AG09319 (cell line): ENCODE measurements at regions not wholly inside any gene's neighbourhood (a gene's known extent, or its start where the extent isn't known, plus 50 kb on each side); places are given as distances from the start of the nearest gene placed in this dataset.

ENCODE experiments used
- DNase-seq: peaks from one replicate; pipeline ENCODE4 v3.0.0-alpha.2; 2010; ENCODE audit warnings: low read depth; ENCODE audit errors: extremely low read depth
- CTCF ChIP-seq: IDR thresholded peaks from 2 replicates; pipeline ENCODE4 v1.5.1; 2011; ENCODE audit warnings: low read depth, mild to moderate bottlenecking, inconsistent platforms, low read length, moderate library complexity

- TF ChIP-seq CTCF: no peak
- DNase-seq: no peak
Measured at GRCh38 chr11:42657169-42657568, 654.6 kb upstream of the API5 start.

- no peak for DNase-seq
- TF ChIP-seq CTCF: no peak
Measured at GRCh38 chr11:42661942-42662341, 649.9 kb upstream of the API5 start.

GRCh38 chr11:42669248-42669976, 642.4 kb upstream of the API5 start:
- no peak for DNase-seq
- TF ChIP-seq CTCF: no peak

- TF ChIP-seq CTCF: no peak
- DNase-seq: no peak
Measured at GRCh38 chr11:42674436-42674835, 637.4 kb upstream of the API5 start.

- TF ChIP-seq CTCF: no peak
- no peak for DNase-seq
Measured at GRCh38 chr11:42707541-42707940, 604.3 kb upstream of the API5 start.

- no peak for DNase-seq
- TF ChIP-seq CTCF: no peak
Measured at GRCh38 chr11:42709216-42709615, 602.6 kb upstream of the API5 start.

- no peak for TF ChIP-seq CTCF
- no peak for DNase-seq
Measured at GRCh38 chr11:42713279-42713678, 598.5 kb upstream of the API5 start.
